Neural cell (in vitro differentiated cells): ENCODE measurements at regions not wholly inside any gene's neighbourhood (a gene's known extent, or its start where the extent isn't known, plus 50 kb on each side); places are given as distances from the start of the nearest gene placed in this dataset.

ENCODE experiments used
- CTCF ChIP-seq: fragments of 450-650 bp; IDR thresholded peaks from 2 replicates; pipeline ENCODE4 v1.5.1; 2014; ENCODE audit warnings: antibody characterized with exemption, mild to moderate bottlenecking, moderate library complexity; ENCODE audit not compliant: poor library complexity, severe bottlenecking
- EP300 ChIP-seq: fragments of 450-650 bp; conservative IDR thresholded peaks from 2 replicates; pipeline ENCODE4 v1.6.1; 2014; ENCODE audit warnings: antibody characterized with exemption, mild to moderate bottlenecking, moderate library complexity; ENCODE audit not compliant: poor library complexity, severe bottlenecking
- EZH2 ChIP-seq: fragments of 200-600, 300-800 bp; shearing (Covaris generic), sonication (generic); IDR thresholded peaks from 2 replicates; pipeline ENCODE4 v1.6.1; 2014; ENCODE audit warnings: antibody characterized with exemption, low read length, borderline replicate concordance, mild to moderate bottlenecking; ENCODE audit not compliant: insufficient read depth, poor library complexity, severe bottlenecking
- MXI1 ChIP-seq: fragments of 450-650 bp; conservative IDR thresholded peaks from 2 replicates; pipeline ENCODE4 v1.6.1; 2014; ENCODE audit warnings: antibody characterized with exemption, mild to moderate bottlenecking; ENCODE audit not compliant: poor library complexity, severe bottlenecking
- POLR2AphosphoS5 ChIP-seq: IDR thresholded peaks from 2 replicates; pipeline ENCODE4 v1.6.1; 2012
- RAD21 ChIP-seq: fragments of 450-650 bp; conservative IDR thresholded peaks from 2 replicates; pipeline ENCODE4 v1.6.1; 2014; ENCODE audit warnings: antibody characterized with exemption, mild to moderate bottlenecking, moderate library complexity
- REST ChIP-seq: IDR thresholded peaks from 2 replicates; pipeline ENCODE4 v1.6.1; 2012; ENCODE audit warnings: borderline replicate concordance
- TAF1 ChIP-seq: IDR thresholded peaks from 2 replicates; pipeline ENCODE4 v1.6.1; 2012; ENCODE audit warnings: low read depth

GRCh38 chr2:78750219-78750618, 275.3 kb upstream of the REG3G start:
- TF ChIP-seq MXI1, result no peak
- TF ChIP-seq CTCF, result no peak
- TF ChIP-seq REST, result no peak
- no peak for TF ChIP-seq EP300
- no peak for TF ChIP-seq EZH2
- TF ChIP-seq POLR2AphosphoS5, result no peak
- TF ChIP-seq TAF1, result no peak
- TF ChIP-seq RAD21, result no peak
